DMS153 (cell line): ENCODE measurements at regions not wholly inside any gene's neighbourhood (a gene's known extent, or its start where the extent isn't known, plus 50 kb on each side); places are given as distances from the start of the nearest gene placed in this dataset.
A peak's percentile ranks its signal among the peaks of the same experiment; 100 is the strongest.
"Not testable (repeated sequence)": the region's sequence is repeated elsewhere in the genome, so short reads cannot be mapped to it uniquely, and the experiment has no call there.

ENCODE experiments used
- DNase-seq: peaks from one replicate; lab custom pipeline; 2025; lab: John Stamatoyannopoulos, UW

GRCh38 chr15:47887241-47887800 is 170.0 kb downstream of the SEMA6D start:
- DNase-seq, result peak; percentile 88

DNA sequence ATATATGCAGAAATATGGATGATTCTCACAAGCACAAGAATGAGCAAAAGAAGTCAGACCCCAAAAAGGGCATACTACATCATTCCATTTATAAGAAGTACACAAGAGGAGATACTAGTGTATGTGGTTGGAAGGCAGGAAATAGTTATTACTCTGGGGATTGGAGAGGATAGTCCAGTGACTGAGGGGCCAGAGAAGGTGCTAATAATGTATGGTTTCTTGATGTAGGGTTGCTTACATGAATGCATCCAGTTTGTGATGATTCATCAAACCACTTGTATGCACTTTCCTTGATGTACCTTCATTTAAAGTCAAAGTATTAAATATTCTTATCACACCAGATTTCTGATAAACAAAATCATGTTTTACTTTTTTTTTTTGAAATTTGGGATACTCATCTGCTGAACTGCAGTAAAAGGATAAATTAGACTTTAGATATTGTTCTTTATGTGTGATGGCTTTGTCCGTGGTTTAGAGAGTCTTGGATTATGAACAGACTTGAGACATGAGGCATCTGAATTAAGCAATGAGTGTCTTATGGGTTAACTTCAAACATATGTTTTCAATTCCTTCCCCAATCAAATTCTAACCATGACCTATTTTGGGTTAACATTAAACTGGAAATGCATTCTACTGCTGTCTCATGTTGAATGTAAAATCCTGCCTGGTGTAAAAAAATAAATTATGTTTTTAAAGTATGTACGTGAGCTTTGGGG is 171.2 kb downstream of the SEMA6D start:
- DNase-seq, result no peak

DNA sequence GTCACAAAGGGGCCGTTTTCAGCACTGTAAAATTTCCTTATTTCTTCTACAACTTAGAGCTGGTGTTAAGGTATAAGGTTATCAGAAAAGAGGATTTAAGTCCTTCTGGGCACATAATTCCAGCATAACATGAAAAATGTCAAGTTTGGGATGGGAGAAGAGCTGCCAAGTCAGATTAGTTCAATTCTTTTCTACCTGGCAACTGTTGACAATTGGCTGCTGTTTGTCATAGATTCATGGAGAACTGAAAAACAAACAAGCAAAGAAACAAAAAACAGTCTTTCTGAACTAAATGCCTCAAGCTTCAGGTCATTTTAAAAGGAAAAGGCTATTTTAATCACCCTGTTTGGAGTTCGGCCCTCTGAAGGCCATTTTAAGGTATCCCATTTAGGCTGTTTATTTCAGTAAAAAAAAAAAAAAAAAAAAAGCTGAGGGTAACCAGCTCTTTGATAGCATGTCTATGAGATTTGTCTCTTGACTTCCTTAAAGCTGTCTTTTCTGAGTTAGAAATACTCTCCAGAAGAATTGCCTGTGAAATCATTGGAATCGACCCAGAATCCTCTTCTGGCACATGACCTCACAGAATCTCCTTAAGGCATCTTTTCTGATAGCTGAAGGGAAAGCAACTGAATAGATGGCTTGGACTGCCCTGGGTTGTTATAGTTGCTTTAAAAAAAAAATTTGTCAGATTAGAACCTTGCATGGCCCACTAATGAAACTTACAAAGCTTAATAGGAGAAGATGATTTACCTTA is 173.3 kb downstream of the SEMA6D start:
- no peak for DNase-seq

GRCh38 chr15:47897525-47897924 is 180.2 kb downstream of the SEMA6D start:
- DNase-seq, result no peak

GRCh38 chr15:47900751-47901150 is 183.4 kb downstream of the SEMA6D start:
- no peak for DNase-seq

DNA sequence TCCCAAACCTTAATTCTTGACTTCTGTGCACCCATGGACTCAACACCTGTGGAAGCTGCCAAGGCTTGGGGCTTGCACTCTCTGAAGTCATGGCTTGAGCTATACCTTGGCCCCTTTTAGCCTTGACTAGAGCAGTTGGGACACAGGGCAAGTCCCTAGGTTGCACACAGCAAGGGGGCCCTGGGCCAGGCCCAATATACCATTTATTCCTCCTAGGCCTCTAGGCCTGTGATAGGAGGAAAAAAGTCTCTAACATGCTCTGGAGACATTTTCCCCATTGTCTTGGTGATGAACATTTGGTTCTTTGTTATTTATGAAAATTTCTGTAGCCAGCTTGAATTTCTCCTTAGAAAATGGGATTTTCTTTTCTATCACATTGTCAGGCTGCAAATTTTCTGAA is 186.1 kb downstream of the SEMA6D start:
- DNase-seq, result no peak

GRCh38 chr15:47908486-47908885 is 191.2 kb downstream of the SEMA6D start:
- no peak for DNase-seq

GRCh38 chr15:47908950-47909670 is 191.8 kb downstream of the SEMA6D start:
- DNase-seq, result no peak

DNA sequence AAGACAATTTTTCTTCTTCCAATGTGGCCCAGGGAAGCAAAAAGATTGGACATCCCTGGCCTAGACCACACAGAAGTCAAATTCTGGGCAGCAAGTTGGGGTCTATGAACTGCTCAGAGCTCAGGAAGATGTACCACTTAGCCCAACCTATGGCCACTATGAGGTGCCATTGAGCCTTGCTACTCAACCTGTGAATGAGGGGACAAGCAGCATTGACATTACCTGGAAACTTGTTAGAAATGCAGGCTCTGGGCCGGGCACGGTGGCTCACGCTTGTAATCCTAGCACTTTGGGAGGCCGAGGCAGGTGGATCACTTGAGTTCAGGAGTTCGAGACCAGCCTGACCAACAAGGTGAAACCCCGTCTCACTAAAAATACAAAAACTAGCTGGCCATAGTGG is 195.6 kb downstream of the SEMA6D start:
- DNase-seq, result not testable (repeated sequence)

GRCh38 chr15:47917881-47918280 is 200.6 kb downstream of the SEMA6D start:
- no peak for DNase-seq

- no peak for DNase-seq
These were observed 201.6 kb downstream of the SEMA6D start for GRCh38 chr15:47918877-47919276.

DNA sequence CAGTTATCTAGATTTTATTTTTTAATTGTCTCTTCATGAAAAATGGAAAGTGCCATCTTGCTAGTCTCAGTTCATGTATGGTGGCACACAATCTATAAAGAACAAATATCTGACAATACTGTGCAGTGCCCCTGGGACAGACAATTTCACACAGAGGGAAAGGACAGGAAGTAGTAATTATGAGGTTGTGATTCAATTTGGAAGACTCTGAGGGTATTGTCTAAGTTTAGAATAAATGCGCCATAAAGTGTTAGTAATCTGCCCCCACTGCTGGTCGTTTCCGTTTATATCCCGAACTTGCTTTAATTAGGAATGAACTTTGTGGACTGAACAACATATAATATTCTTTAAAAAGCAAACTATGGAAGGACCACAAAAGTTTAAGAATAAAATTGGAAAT is 196.4 kb upstream of the SLC24A5 start:
- no peak for DNase-seq

DNA sequence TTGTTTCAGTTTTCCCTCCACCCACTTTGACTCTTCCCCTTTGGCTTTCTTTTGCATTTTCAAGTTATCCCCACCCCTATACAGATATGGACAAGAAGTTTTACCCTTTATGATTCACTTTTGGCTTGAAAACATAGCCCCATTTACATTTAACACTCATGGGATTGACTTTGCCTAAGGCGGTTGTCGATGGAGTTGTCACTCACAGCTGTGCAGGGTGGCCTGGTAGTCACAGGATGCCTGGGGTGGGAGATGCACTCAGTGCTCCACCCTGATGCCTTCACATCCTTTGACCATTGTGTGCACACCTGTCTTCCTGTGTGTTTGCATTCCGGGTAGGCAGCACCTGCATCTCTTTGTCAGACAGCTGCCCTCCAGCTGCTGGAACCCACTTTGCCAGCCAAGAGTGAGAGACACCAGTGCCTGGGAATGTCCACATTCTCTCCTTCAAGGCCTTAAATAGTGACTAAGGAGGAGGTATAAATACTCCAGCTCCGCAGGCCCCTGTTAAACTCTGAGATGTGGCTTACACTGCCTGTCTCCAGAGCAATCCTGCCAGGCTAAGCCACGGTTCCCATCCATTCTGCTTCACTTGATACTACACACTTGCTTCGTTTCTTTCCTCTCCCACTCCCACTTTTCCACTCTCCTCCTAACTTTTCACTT is 191.5 kb upstream of the SLC24A5 start:
- peak; percentile 62 for DNase-seq

GRCh38 chr15:47932261-47932660 is 188.5 kb upstream of the SLC24A5 start:
- no peak for DNase-seq

GRCh38 chr15:47932951-47933641 is 187.7 kb upstream of the SLC24A5 start:
- no peak for DNase-seq

GRCh38 chr15:47933865-47934264 is 186.9 kb upstream of the SLC24A5 start:
- no peak for DNase-seq

GRCh38 chr15:47934342-47934741 is 186.4 kb upstream of the SLC24A5 start:
- DNase-seq, result no peak

DNA sequence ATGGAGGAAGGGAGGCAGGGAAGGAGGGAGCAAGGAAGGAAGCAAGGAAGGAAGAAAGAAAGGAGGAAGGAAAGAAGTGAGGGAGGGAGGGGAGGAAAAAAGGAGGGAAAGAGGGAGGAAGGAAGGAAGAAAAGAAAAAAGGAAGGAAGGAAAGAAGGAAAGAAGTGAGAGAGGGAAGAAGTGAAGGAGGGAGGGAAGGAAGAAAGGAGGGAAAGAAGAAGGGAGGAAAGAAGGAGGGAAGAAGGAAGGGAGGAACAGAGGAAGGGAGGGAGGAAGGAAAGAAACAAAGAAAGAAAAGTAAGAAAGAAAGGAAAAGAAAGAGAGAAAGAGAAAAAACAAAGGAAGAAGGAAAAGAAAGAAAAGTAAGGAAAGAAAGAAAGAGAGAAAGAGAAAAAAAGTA is 183.0 kb upstream of the SLC24A5 start:
- DNase-seq, result no peak

DNA sequence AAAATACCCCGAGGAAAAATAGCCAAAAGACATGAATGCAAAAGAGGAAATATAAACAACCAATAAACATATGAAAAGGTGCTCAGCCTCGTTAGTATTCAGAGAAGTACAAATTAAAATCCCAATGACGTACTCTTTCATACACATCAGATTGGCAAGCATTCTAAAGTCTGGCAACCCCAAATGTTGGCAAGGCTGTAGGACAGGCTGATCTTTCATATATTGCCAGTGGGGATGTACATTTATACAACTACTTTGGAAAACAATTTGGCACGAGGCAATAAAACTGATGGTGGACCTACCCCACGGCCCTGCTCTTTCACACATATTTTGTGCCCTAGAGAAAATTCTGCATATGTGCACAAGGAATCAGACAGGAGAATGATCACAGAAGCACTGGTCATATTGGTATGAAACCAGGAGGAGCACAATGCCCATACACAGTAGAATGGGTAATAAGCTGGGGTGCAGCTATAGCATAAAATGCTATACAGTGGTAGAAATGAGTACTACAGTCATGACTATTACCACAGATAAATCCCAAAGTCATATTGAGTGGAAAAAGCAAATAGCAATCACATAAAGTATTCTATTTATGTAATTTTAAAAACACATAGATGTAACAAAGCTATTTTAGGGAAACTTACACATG is 176.0 kb upstream of the SLC24A5 start:
- no peak for DNase-seq

DNA sequence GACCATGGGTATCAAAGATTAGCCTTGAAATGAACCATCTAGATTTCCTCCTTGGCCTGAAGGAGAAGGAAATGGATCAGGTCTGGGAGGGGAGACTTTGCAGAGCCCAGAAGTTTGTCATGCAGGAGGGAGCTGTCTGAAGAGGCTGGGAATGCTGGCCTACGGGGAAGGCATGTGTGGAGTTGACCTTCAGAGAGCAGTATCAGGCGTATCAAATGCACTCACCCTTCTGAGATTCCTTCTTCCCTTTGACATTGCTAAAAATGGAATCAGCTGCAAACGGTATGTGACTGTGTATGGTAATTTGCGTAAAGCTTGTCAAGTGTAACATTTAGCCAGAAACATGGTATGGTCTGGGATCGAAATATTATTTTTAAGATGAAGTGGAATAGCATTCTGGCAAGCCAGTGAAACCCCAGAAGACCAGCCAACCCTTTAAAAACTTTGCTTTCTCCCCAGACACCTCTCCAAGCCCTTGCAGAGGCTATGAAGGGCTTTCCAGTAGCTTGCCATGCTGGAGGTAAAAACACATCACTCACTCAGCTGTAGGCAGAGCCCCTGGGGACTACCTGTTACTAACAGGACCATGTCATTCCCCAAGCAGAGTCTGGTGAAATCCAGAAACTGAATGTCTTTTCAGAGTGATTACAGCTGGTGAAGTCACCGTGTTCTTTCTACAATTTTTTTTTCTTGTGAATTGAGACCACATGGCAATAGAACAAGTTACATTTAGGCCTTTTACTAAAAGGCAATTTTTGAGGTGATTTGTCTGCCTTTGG is 174.7 kb upstream of the SLC24A5 start:
- DNase-seq, result no peak
